ENCODE measurements at regions not wholly inside any gene's neighbourhood (a gene's known extent, or its start where the extent isn't known, plus 50 kb on each side); places are given as distances from the start of the nearest gene placed in this dataset.

DNA sequence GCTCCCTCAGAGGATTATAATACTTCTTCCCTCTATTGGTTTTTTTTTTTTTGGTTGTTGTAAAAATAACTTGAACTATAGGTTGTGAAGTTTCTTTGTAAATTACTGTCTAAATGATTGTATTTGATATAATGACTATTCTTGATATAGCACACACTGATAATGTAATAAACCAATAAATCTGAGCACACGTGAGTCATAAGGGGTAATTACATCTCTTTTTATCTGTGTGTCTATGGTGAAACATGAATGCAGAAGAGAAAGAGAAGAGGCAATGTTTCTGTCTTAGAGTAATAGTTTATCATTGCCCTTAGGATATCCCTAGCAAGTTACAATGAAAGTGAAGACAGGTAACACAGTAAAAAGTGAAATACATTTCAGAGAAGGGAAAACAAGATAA, 64.1 kb upstream of the RAPGEF4 start:
- Histone ChIP-seq H3K9ac (no peak overlapping the region), H2AFZ (ENCODE audit: low read depth) (no peak overlapping the region), H3K4me2 (no peak overlapping the region), H3K27ac (no peak overlapping the region), H3K27me3 (ENCODE audit: insufficient read depth, low read depth) (no peaks in the 10 kb centered on the region), H3K4me1 (ENCODE audit: low read depth, poor library complexity, severe bottlenecking) (no peaks in the 10 kb centered on the region), H4K20me1 (ENCODE audit: insufficient read depth) (no peaks in the 10 kb centered on the region), H3K79me2 (ENCODE audit: insufficient read depth, low read depth) (no peaks in the 10 kb centered on the region), H3K36me3 (ENCODE audit: insufficient read depth) (no peaks in the 10 kb centered on the region), H3K4me3 (IDR thresholded peaks at IDR 0.05; ENCODE audit: insufficient read depth, low read depth, low read length) (no peak overlapping the region)
- no peak for TF ChIP-seq CTCF (conservative IDR thresholded peaks at IDR 0.05; ENCODE audit: low read depth, low read length)

GRCh38 chr2:172672114-172672513, 63.5 kb upstream of the RAPGEF4 start:
- Histone ChIP-seq H3K4me2 (no peak overlapping the region), H3K36me3 (ENCODE audit: insufficient read depth) (no peaks in the 10 kb centered on the region), H3K4me1 (ENCODE audit: low read depth, poor library complexity, severe bottlenecking) (no peaks in the 10 kb centered on the region), H3K27ac (no peak overlapping the region), H2AFZ (ENCODE audit: low read depth) (no peak overlapping the region), H3K4me3 (IDR thresholded peaks at IDR 0.05; ENCODE audit: insufficient read depth, low read depth, low read length) (no peak overlapping the region), H4K20me1 (ENCODE audit: insufficient read depth) (no peaks in the 10 kb centered on the region), H3K79me2 (ENCODE audit: insufficient read depth, low read depth) (no peaks in the 10 kb centered on the region), H3K9ac (no peak overlapping the region), H3K27me3 (ENCODE audit: insufficient read depth, low read depth) (no peaks in the 10 kb centered on the region)
- TF ChIP-seq CTCF (conservative IDR thresholded peaks at IDR 0.05; ENCODE audit: low read depth, low read length): no peak

- H3K9ac ChIP-seq: no peak overlapping the region
- H3K79me2 ChIP-seq (ENCODE audit: insufficient read depth, low read depth): no peaks in the 10 kb centered on the region
- H3K4me3 ChIP-seq (IDR thresholded peaks at IDR 0.05; ENCODE audit: insufficient read depth, low read depth, low read length): no peak overlapping the region
- no peak for TF ChIP-seq CTCF (conservative IDR thresholded peaks at IDR 0.05; ENCODE audit: low read depth, low read length)
- no peak overlapping the region for H3K27ac ChIP-seq
- H3K36me3 ChIP-seq (ENCODE audit: insufficient read depth): no peaks in the 10 kb centered on the region
- no peaks in the 10 kb centered on the region for H3K4me1 ChIP-seq (ENCODE audit: low read depth, poor library complexity, severe bottlenecking)
- H4K20me1 ChIP-seq (ENCODE audit: insufficient read depth): no peaks in the 10 kb centered on the region
- H2AFZ ChIP-seq (ENCODE audit: low read depth): no peak overlapping the region
- no peaks in the 10 kb centered on the region for H3K27me3 ChIP-seq (ENCODE audit: insufficient read depth, low read depth)
- no peak overlapping the region for H3K4me2 ChIP-seq
Observed at GRCh38 chr2:172673056-172673683, 62.5 kb upstream of the RAPGEF4 start.

- H3K4me3 ChIP-seq (IDR thresholded peaks at IDR 0.05; ENCODE audit: insufficient read depth, low read depth, low read length): no peak overlapping the region
- H3K9ac ChIP-seq: no peak overlapping the region
- no peaks in the 10 kb centered on the region for H3K79me2 ChIP-seq (ENCODE audit: insufficient read depth, low read depth)
- peak; percentile 53; the same call in 1 of the 2 replicates for TF ChIP-seq CTCF (conservative IDR thresholded peaks at IDR 0.05; ENCODE audit: low read depth, low read length)
- peak overlapping the region; percentile 26; the same call in 1 of the 2 replicates for H2AFZ ChIP-seq (ENCODE audit: low read depth)
- no peaks in the 10 kb centered on the region for H3K36me3 ChIP-seq (ENCODE audit: insufficient read depth)
- no peak overlapping the region for H3K27ac ChIP-seq
- H3K4me1 ChIP-seq (ENCODE audit: low read depth, poor library complexity, severe bottlenecking): no peaks in the 10 kb centered on the region
- no peaks in the 10 kb centered on the region for H4K20me1 ChIP-seq (ENCODE audit: insufficient read depth)
- H3K27me3 ChIP-seq (ENCODE audit: insufficient read depth, low read depth): no peaks in the 10 kb centered on the region
- no peak overlapping the region for H3K4me2 ChIP-seq
Observed at GRCh38 chr2:172674034-172674967, 61.3 kb upstream of the RAPGEF4 start.

All from KMS-11 (cell line).